ENCODE measurements at regions not wholly inside any gene's neighbourhood (a gene's known extent, or its start where the extent isn't known, plus 50 kb on each side); places are given as distances from the start of the nearest gene placed in this dataset.
"Not testable (repeated sequence)": the region's sequence is repeated elsewhere in the genome, so short reads cannot be mapped to it uniquely, and the experiment has no call there.

- H3K4me1 Mint-ChIP-seq; H3K27me3 Mint-ChIP-seq (ENCODE audit: low read depth); H3K36me3 Mint-ChIP-seq (ENCODE audit: low read depth); H3K4me3 Mint-ChIP-seq; H3K27ac Mint-ChIP-seq (ENCODE audit: unreplicated experiment); H3K9me3 Mint-ChIP-seq: not testable (repeated sequence)
- DNase-seq (ENCODE audit: low read depth, low spot score), result peak; percentile 61
- TF ChIP-seq CTCF (conservative IDR thresholded peaks at IDR 0.05), result peak; percentile 75
These were observed 320.0 kb upstream of the PLGLB1 start for GRCh38 chr2:87341601-87342014.

GRCh38 chr2:87342175-87342574, 320.5 kb upstream of the PLGLB1 start:
- DNase-seq (ENCODE audit: low read depth, low spot score); H3K27ac Mint-ChIP-seq (ENCODE audit: unreplicated experiment); H3K27me3 Mint-ChIP-seq (ENCODE audit: low read depth); H3K4me1 Mint-ChIP-seq; H3K4me3 Mint-ChIP-seq; H3K9me3 Mint-ChIP-seq; H3K36me3 Mint-ChIP-seq (ENCODE audit: low read depth): not testable (repeated sequence)

GRCh38 chr2:87343347-87343746, 321.7 kb upstream of the PLGLB1 start:
- not testable (repeated sequence) for H3K9me3 Mint-ChIP-seq; H3K27me3 Mint-ChIP-seq (ENCODE audit: low read depth); H3K27ac Mint-ChIP-seq (ENCODE audit: unreplicated experiment); H3K4me3 Mint-ChIP-seq; DNase-seq (ENCODE audit: low read depth, low spot score); H3K36me3 Mint-ChIP-seq (ENCODE audit: low read depth)
- H3K4me1 Mint-ChIP-seq, result peaks cover 13% of the 10 kb centered on the region

- not testable (repeated sequence) for DNase-seq (ENCODE audit: low read depth, low spot score); H3K27me3 Mint-ChIP-seq (ENCODE audit: low read depth); H3K36me3 Mint-ChIP-seq (ENCODE audit: low read depth); H3K4me3 Mint-ChIP-seq; H3K27ac Mint-ChIP-seq (ENCODE audit: unreplicated experiment); H3K9me3 Mint-ChIP-seq
- H3K4me1 Mint-ChIP-seq, result peaks cover 13% of the 10 kb centered on the region
These were observed 323.6 kb upstream of the PLGLB1 start for GRCh38 chr2:87345283-87345682.

- H3K27ac Mint-ChIP-seq (ENCODE audit: unreplicated experiment); H3K27me3 Mint-ChIP-seq (ENCODE audit: low read depth); H3K36me3 Mint-ChIP-seq (ENCODE audit: low read depth); H3K9me3 Mint-ChIP-seq: not testable (repeated sequence)
- peak; percentile 17 for DNase-seq (ENCODE audit: low read depth, low spot score)
- Mint-ChIP-seq H3K4me1 (peaks cover 10% of the 10 kb centered on the region), H3K4me3 (peak overlapping the region; percentile 81)
These were observed 326.9 kb upstream of the PLGLB1 start for GRCh38 chr2:87348556-87348955.

- not testable (repeated sequence) for H3K27me3 Mint-ChIP-seq (ENCODE audit: low read depth); H3K9me3 Mint-ChIP-seq; H3K27ac Mint-ChIP-seq (ENCODE audit: unreplicated experiment); H3K36me3 Mint-ChIP-seq (ENCODE audit: low read depth)
- DNase-seq (ENCODE audit: low read depth, low spot score), result peak; percentile 46
- Mint-ChIP-seq H3K4me3 (peak overlapping the region; percentile 81), H3K4me1 (peaks cover 10% of the 10 kb centered on the region)
These were observed 327.4 kb upstream of the PLGLB1 start for GRCh38 chr2:87349006-87349405.

- not testable (repeated sequence) for DNase-seq (ENCODE audit: low read depth, low spot score); H3K36me3 Mint-ChIP-seq (ENCODE audit: low read depth); H3K27ac Mint-ChIP-seq (ENCODE audit: unreplicated experiment); H3K4me3 Mint-ChIP-seq; H3K27me3 Mint-ChIP-seq (ENCODE audit: low read depth); H3K9me3 Mint-ChIP-seq; H3K4me1 Mint-ChIP-seq
These were observed 330.7 kb upstream of the PLGLB1 start for GRCh38 chr2:87352178-87352934.

- H3K36me3 Mint-ChIP-seq (ENCODE audit: low read depth); H3K27me3 Mint-ChIP-seq (ENCODE audit: low read depth); H3K4me1 Mint-ChIP-seq; H3K27ac Mint-ChIP-seq (ENCODE audit: unreplicated experiment); DNase-seq (ENCODE audit: low read depth, low spot score); H3K9me3 Mint-ChIP-seq; H3K4me3 Mint-ChIP-seq: not testable (repeated sequence)
These were observed 331.8 kb upstream of the PLGLB1 start for GRCh38 chr2:87353408-87353807.

GRCh38 chr2:87354102-87354501, 332.5 kb upstream of the PLGLB1 start:
- not testable (repeated sequence) for H3K4me1 Mint-ChIP-seq; H3K9me3 Mint-ChIP-seq; H3K27me3 Mint-ChIP-seq (ENCODE audit: low read depth); H3K4me3 Mint-ChIP-seq; DNase-seq (ENCODE audit: low read depth, low spot score); H3K27ac Mint-ChIP-seq (ENCODE audit: unreplicated experiment); H3K36me3 Mint-ChIP-seq (ENCODE audit: low read depth)

GRCh38 chr2:87360250-87360649, 338.6 kb upstream of the PLGLB1 start:
- not testable (repeated sequence) for H3K27ac Mint-ChIP-seq (ENCODE audit: unreplicated experiment); H3K4me1 Mint-ChIP-seq; H3K4me3 Mint-ChIP-seq

GRCh38 chr2:87360927-87361326, 339.3 kb upstream of the PLGLB1 start:
- H3K27me3 Mint-ChIP-seq (ENCODE audit: low read depth); DNase-seq (ENCODE audit: low read depth, low spot score); H3K4me3 Mint-ChIP-seq; H3K9me3 Mint-ChIP-seq; H3K36me3 Mint-ChIP-seq (ENCODE audit: low read depth); H3K4me1 Mint-ChIP-seq; H3K27ac Mint-ChIP-seq (ENCODE audit: unreplicated experiment): not testable (repeated sequence)

More at GRCh38 chr2:87360250-87360649, 338.6 kb upstream of the PLGLB1 start:
- H3K27me3 Mint-ChIP-seq (ENCODE audit: low read depth); H3K9me3 Mint-ChIP-seq; H3K36me3 Mint-ChIP-seq (ENCODE audit: low read depth); DNase-seq (ENCODE audit: low read depth, low spot score): not testable (repeated sequence)

- not testable (repeated sequence) for H3K27ac Mint-ChIP-seq (ENCODE audit: unreplicated experiment); H3K9me3 Mint-ChIP-seq; H3K4me3 Mint-ChIP-seq; H3K36me3 Mint-ChIP-seq (ENCODE audit: low read depth); H3K4me1 Mint-ChIP-seq; H3K27me3 Mint-ChIP-seq (ENCODE audit: low read depth); DNase-seq (ENCODE audit: low read depth, low spot score)
These were observed 340.2 kb upstream of the PLGLB1 start for GRCh38 chr2:87361805-87362204.

GRCh38 chr2:87364379-87364778, 342.7 kb upstream of the PLGLB1 start:
- H3K4me3 Mint-ChIP-seq; DNase-seq (ENCODE audit: low read depth, low spot score); H3K27ac Mint-ChIP-seq (ENCODE audit: unreplicated experiment); H3K36me3 Mint-ChIP-seq (ENCODE audit: low read depth); H3K4me1 Mint-ChIP-seq; H3K27me3 Mint-ChIP-seq (ENCODE audit: low read depth); H3K9me3 Mint-ChIP-seq: not testable (repeated sequence)
